ENCODE measurements at regions not wholly inside any gene's neighbourhood (a gene's known extent, or its start where the extent isn't known, plus 50 kb on each side); places are given as distances from the start of the nearest gene placed in this dataset.

DNA sequence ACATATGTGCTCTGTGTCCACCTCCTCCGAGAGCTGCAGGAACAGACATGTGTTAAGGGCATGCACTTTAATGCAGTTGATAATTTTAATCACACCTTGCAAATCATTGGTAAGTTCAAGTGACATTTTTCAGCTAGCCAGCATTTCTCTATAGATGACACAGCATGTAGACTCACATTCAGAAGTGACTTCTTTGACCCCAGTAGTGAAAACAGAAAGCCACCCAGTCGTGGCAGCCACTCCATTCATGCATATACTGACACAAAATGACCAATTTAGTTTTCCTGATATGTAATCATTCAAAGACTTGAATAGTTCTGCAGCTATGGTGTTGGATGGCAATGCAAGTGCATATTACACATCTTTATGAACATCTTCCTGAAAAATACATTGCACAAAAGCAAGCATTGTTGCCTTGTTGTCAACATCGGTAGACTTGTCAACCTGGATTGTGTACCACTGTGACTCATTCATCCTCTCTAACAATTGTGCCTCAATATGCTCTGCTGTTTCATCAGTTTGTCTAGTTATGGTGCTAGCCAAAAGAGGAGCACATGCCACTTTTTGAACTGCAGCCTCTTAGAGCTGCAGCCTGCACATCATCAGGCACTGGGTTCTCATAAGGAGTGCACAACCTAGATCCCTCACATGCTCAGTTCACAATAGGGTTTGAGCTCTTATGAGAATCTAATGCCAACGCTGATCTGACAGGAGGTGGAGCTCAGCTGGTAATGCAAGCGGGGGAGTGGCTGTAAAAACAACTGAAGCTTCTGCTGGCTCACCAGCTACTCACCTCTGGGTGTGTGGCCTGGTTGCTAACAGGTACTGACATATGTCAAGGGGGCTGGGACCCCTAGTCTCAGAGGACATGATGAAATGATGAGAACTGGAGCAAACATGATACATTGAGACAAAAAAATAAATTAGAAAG, 622.0 kb downstream of the PYDC2 start:
- no peaks in the 10 kb centered on the region for H3K36me3 ChIP-seq (ENCODE audit: insufficient read depth)
- no peaks in the 10 kb centered on the region for H3K4me1 ChIP-seq (ENCODE audit: low read depth, poor library complexity, severe bottlenecking)
- H3K9ac ChIP-seq, result no peak overlapping the region
- H3K27ac ChIP-seq, result no peak overlapping the region
- H3K27me3 ChIP-seq (ENCODE audit: insufficient read depth, low read depth), result no peaks in the 10 kb centered on the region; the same call in 1 of the 2 replicates
- no peaks in the 10 kb centered on the region for H3K79me2 ChIP-seq (ENCODE audit: insufficient read depth, low read depth)
- H3K4me3 ChIP-seq (IDR thresholded peaks at IDR 0.05; ENCODE audit: insufficient read depth, low read depth, low read length), result no peak overlapping the region
- TF ChIP-seq, protein P1, sequence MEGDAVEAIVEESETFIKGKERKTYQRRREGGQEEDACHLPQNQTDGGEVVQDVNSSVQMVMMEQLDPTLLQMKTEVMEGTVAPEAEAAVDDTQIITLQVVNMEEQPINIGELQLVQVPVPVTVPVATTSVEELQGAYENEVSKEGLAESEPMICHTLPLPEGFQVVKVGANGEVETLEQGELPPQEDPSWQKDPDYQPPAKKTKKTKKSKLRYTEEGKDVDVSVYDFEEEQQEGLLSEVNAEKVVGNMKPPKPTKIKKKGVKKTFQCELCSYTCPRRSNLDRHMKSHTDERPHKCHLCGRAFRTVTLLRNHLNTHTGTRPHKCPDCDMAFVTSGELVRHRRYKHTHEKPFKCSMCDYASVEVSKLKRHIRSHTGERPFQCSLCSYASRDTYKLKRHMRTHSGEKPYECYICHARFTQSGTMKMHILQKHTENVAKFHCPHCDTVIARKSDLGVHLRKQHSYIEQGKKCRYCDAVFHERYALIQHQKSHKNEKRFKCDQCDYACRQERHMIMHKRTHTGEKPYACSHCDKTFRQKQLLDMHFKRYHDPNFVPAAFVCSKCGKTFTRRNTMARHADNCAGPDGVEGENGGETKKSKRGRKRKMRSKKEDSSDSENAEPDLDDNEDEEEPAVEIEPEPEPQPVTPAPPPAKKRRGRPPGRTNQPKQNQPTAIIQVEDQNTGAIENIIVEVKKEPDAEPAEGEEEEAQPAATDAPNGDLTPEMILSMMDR (conservative IDR thresholded peaks at IDR 0.05; ENCODE audit: low read depth, low read length), result no peak
- H3K4me2 ChIP-seq, result no peak overlapping the region
- H4K20me1 ChIP-seq (ENCODE audit: insufficient read depth), result no peaks in the 10 kb centered on the region
- H2AFZ ChIP-seq (ENCODE audit: low read depth), result no peak overlapping the region
